Fibroblast of skin of left quadriceps (primary cell): ENCODE measurements at regions not wholly inside any gene's neighbourhood (a gene's known extent, or its start where the extent isn't known, plus 50 kb on each side); places are given as distances from the start of the nearest gene placed in this dataset.

ENCODE experiments used
- DNase-seq, 2 experiments: peaks; one replicate each; pipeline ENCODE4 v3.0.0-alpha.2; 2013; ENCODE audit warnings: low read depth in 2 of 2

DNA sequence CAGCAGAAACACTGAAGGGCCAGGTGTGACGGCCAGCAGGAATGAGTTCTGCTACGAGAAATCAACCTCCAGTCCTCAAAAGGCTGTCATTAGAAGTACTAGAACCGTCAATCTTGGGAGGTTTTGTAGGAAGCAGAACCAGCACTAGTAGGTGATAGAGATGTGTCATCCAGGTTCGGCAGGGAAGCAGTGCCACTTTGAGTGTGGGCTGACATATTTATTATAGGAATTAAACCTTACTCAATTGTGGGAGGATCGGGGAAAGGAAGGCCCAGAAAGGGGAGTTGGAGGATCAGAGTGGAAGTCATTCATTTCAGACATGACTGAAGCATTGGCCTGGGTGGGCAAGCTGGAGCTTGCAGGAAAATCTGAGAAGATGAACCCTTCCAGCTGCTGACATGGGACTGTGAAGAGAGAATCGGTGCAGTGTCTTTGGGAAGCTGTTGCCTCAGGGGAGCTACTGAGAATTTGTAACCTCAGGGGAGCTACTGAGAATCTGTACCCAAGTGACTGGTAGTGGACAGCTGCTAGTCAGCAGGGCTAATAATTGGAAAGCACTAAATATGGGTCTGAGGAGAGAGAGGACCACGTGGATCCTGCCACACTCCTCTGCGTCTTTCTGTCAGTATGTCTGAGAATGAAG is 177.4 kb downstream of the SPRY1 start:
- no peak for DNase-seq

GRCh38 chr4:123575291-123575690 is 178.7 kb downstream of the SPRY1 start:
- no peak for DNase-seq

GRCh38 chr4:123577225-123577906 is 180.8 kb downstream of the SPRY1 start:
- no peak for DNase-seq

GRCh38 chr4:123578276-123579029 is 181.9 kb downstream of the SPRY1 start:
- no peak for DNase-seq

DNA sequence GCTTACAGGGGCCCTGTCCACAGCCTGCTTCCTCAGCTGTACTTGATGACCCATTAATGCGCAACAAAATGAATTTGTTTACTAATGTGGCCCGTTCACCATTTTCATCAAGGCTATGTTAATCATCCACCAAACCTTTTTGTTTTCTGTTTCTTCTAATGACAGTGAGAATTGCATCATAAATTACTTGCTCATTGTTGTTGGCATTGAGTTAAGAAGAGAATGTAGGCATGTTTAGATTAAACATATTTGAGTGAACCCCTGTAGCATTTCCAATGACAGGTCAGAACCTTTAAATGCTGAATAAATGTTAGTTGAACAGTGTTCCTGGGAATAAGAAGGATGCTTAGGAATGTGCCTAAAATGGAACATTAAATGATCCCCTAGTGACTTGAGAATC is 183.4 kb downstream of the SPRY1 start:
- DNase-seq, result no peak

DNA sequence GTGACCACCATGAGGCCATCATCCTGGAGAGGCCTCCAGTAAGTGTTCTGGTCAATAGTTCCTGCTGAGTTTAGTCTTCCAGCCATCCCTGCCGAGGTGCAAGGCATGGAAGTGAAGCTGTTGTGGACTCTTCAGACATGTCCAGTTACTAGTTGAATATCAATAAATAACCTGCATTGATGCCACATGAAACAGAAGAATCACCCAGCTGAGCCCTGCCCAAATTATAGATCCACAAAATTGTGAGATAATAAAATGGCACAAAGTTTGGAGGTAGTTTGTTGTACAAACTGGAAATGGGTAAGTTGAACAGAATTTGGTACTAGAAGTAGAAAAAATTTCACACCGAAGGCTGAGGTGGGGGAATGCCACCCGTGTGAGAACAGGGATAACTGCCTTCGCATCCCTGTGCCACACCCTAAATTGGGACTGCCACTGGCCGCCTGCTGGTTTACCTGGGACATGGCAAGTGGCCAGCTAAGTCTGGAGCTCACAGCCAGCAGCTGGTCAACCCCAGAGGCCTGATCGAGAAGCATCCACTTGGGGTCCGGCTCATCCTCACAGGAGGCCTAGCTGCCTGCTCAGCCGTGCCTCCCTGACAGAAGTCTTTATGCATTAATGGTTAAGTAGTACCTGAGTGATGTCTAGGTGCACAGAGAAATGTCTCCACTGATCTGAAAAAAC is 184.5 kb downstream of the SPRY1 start:
- no peak for DNase-seq

GRCh38 chr4:123581802-123582201 is 185.2 kb downstream of the SPRY1 start:
- no peak for DNase-seq

GRCh38 chr4:123583043-123583442 is 186.4 kb downstream of the SPRY1 start:
- DNase-seq, result no peak

DNA sequence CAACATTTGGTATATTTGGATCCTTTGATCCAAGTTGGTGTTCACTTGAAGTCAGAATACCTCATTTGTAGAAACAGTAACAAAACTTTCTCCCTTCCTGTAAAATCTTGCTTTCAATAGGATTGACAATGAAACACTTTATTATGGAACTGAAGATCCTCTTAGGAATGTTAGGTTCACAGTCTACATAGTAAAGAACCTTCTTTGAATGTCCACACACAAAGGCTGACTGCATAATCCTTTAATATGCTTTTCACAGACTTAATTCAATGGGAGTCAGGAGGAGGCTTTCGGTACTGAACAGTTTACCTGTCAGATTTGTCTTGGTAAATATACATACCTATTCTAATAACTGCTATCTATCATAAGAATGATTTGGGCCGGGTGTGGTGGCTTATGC is 188.5 kb downstream of the SPRY1 start:
- DNase-seq, result no peak

- DNase-seq, result no peak
These were observed 191.4 kb downstream of the SPRY1 start for GRCh38 chr4:123587983-123588494.

DNA sequence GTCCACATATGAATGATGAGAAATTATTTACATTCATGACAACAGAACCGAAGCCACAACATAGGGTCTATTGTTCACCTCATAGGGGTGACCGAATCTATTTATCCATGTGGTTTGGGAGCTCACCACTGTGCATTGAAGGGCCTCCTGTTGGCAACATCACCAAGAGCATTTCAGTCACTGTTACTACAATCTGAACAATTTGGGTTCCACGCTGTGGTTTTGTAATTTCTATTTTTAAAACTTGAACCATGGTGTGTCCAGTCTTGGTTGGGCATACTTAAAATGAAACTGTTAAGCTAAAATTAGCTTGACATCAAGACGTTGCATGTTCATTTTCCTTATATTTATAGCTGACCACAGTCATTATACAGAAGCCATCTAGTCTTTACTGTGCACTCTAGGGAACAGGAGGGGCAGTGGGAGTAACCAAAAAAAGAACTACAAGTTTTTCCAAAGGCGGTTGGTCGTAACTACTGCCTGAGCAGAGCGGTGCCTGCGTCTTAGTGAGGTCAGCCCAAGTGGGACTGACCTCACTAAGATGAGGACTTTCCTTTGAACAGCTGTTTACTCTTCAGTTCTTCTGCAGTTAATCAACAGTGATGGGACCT is 192.1 kb downstream of the SPRY1 start:
- no peak for DNase-seq

DNA sequence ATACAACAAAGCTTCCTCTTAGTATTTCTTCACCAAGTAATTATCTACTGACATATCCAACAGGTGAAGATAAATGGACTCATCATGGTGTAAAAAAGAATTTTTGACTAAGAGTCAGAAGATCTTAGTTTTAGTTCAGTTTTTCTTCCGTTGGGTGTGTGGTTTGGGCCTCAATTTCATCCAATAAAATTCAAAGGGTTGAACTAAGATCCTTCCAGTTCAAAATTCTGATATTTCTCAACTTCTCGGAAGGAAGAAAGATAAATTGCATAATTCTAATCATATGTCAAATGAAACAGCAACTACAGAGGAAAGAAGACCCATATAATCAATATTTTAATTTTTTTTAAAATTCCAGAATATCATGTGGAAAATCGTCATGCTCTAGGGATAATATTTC is 192.7 kb downstream of the SPRY1 start:
- DNase-seq, result no peak

GRCh38 chr4:123591875-123592274 is 195.3 kb downstream of the SPRY1 start:
- DNase-seq, result no peak

DNA sequence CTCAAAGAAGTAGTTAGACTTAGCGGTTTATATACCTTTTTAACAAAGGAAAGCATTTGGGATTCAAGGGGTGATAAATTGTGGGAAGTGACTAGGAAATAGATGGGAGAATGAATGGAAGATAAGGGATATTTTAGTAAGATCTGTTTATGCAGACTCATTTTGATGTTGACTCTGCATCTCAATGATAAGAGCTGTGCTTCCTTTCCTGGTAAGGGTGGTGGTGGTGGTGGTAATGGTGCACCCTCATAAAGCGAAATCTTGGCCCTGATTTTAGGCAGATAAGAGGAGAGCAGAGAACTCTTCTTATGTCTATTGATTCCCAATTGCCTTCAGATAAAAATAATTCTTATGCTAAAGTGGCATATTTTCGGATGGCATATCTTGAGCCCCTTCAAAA is 197.1 kb downstream of the SPRY1 start:
- DNase-seq, result no peak

GRCh38 chr4:123596805-123597204 is 200.2 kb downstream of the SPRY1 start:
- no peak for DNase-seq

DNA sequence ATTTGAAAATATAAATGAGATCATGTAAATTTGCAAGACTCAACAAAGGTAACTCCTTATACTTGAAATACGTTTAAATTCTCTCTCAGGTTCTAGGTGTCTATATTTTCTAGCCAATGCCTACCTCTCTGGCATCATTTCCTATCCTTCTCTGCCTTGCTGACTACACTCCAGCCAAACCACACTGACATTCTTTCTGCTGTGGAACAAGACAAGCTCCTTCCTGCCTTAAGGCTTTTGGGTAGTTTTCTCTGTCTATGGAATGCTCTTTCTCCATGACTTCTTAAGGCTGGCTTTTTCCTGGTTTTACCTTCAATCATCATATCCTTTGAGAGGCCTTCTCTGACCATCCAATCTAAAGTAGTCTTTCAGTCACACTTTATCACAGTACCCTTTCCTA is 201.0 kb downstream of the SPRY1 start:
- no peak for DNase-seq

DNA sequence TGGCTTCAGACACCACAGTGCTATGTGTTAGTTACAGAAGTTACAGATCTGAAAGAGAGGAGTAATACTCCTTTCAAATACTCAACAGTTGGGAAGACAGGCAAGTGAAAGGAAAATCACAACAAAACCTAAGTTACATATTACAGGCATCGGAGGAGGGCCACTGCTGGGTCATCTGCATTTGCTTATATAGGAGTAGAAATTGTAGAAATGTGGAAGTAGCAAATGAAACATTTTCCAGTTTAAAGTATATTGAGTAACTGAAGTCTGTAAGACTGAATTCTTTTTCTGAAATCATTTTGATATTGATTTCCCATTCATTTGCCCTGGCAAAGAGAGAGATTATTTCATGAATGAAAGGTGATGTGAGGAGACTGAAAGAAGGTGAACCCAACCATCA is 201.7 kb downstream of the SPRY1 start:
- DNase-seq, result no peak

- DNase-seq, result peak; percentile 54 to 57
These were observed 202.7 kb downstream of the SPRY1 start for GRCh38 chr4:123599061-123599919.

- DNase-seq, result no peak
These were observed 203.6 kb downstream of the SPRY1 start for GRCh38 chr4:123599920-123600810.
